ENCODE measurements at regions not wholly inside any gene's neighbourhood (a gene's known extent, or its start where the extent isn't known, plus 50 kb on each side); places are given as distances from the start of the nearest gene placed in this dataset.

DNA sequence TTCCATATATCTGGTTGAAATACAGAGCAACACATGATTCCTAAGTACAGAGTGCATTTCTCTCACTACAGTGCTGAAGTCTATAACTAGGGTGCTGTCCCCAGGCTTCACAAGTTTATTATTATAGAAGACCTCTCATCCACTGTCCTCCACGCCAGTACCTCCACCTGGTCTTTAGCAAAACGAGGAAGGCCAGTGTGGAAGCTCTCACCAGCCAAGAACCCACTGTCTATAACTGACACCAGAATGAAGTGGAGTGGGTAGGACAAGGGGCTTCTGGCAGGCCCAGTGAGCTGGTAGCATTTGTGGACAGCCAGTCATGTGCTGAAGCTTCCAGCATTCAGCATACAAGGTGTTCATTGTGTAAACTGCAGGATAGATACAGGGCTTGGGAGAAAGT is 430.7 kb downstream of the GADD45G start:
- TF ChIP-seq, protein P1, sequence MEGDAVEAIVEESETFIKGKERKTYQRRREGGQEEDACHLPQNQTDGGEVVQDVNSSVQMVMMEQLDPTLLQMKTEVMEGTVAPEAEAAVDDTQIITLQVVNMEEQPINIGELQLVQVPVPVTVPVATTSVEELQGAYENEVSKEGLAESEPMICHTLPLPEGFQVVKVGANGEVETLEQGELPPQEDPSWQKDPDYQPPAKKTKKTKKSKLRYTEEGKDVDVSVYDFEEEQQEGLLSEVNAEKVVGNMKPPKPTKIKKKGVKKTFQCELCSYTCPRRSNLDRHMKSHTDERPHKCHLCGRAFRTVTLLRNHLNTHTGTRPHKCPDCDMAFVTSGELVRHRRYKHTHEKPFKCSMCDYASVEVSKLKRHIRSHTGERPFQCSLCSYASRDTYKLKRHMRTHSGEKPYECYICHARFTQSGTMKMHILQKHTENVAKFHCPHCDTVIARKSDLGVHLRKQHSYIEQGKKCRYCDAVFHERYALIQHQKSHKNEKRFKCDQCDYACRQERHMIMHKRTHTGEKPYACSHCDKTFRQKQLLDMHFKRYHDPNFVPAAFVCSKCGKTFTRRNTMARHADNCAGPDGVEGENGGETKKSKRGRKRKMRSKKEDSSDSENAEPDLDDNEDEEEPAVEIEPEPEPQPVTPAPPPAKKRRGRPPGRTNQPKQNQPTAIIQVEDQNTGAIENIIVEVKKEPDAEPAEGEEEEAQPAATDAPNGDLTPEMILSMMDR (conservative IDR thresholded peaks at IDR 0.05; ENCODE audit: low read depth, low read length), result no peak
- no peak for TF ChIP-seq EZH2 (IDR thresholded peaks at IDR 0.05; ENCODE audit: borderline replicate concordance, low read depth, low read length, poor library complexity, severe bottlenecking)
